Hematopoietic multipotent progenitor cell treated with erythropoietin and hydrocortisone succinate and interleukin-3 and kit ligand, for 17 days (in vitro differentiated cells): ENCODE measurements at regions not wholly inside any gene's neighbourhood (a gene's known extent, or its start where the extent isn't known, plus 50 kb on each side); places are given as distances from the start of the nearest gene placed in this dataset.
"Not testable (repeated sequence)": the region's sequence is repeated elsewhere in the genome, so short reads cannot be mapped to it uniquely, and the experiment has no call there.

ENCODE experiments used
- DNase-seq: peaks from one replicate; pipeline ENCODE4 v3.0.0-alpha.2; 2015; ENCODE audit warnings: low spot score

DNA sequence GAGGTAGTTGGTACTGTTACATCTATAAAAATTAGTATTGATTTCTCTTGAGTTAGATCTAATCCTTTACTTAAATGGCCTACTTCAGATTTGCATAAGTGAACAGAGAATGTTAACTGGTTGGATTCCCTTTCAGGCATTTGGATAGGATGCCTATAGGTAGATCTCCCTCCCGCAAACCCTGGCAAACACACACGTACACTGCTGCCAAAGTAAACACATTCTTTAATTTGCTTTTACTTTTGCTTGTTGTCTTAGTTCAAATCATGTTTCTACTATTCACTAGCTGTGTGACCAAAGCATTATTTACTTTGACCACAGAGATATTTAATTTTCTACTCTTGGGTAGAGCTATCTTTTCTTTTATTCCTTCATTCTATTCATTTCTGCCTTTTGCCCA, 936.1 kb upstream of the FBXO33 start:
- DNase-seq: no peak

DNA sequence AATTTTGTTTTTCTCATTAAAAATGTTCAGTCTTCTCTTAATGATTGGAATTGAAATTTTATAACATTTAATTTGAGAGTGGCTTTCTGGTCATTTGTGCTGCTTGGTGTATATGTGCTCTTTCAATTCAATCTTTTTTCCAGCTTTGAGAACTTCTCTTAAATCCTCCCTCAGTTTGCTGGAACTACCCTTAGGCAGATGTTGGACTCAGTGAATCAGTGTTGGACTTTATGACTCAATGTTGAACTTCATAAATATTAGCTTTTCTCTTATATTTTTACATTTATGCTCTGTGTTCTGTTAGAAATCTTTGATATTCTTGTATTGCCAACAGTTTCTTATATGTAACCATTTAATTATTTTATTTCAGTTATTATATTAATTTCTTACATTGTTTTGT, 935.5 kb upstream of the FBXO33 start:
- DNase-seq: no peak

DNA sequence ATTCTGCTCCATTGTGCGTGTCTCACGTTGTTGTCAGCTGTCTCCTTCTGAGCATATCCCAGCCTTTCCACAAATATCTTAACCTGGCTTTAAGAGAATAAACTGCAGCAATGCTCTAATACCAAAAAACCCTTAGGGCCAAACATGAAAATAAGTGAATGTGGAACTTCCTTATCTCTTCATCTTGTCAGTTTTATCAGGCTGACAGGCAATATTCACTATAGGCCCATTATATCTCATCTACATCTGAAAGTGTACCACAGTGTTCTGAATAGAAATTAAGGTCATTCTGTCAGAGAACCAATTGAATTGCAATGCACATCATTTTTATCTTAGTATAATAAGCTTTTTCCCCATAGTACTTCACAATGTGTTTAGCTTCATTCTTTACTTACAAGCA, 933.1 kb upstream of the FBXO33 start:
- DNase-seq: no peak

DNA sequence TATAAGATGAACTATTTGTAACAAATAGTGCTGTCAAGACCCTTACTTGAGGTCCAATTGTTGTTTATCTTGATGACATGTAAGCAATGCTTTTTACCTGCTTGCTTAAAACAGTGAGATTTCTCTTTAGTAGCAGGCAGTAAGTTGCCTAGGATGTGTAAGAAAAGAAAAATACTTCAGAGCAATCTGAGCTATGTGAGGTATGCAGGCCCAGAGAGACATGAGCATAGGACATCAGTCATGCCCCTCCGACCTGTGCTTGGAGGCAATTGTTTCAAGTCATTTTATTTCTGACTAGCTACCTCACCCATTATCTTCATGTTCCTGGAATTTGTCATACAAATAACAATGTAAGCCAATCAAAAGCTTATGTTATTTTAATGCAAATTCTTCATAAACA, 930.6 kb upstream of the FBXO33 start:
- no peak for DNase-seq

- no peak for DNase-seq
Measured at GRCh38 chr14:40354754-40355153, 922.5 kb upstream of the FBXO33 start.

- not testable (repeated sequence) for DNase-seq
Measured at GRCh38 chr14:40348104-40348503, 915.9 kb upstream of the FBXO33 start.

GRCh38 chr14:40347675-40348074, 915.4 kb upstream of the FBXO33 start:
- no peak for DNase-seq

DNA sequence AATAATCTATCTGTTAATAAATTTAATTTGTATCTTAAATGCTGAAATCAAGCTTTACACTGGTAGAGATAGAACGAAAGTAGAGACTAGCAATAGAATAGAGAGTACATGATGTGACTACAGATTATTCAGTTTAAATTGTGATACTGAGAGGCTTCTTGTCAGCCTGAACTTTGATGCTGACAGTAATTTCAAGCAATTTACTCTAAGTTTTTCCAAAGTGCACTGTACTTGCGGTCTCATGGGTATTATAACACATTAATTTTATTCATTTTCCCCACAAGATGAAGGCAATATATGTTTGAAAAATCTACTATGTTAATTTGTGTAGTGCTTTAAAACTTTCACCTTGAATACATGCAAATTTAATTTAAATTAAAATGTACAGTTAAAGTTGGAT, 914.0 kb upstream of the FBXO33 start:
- DNase-seq: no peak

DNA sequence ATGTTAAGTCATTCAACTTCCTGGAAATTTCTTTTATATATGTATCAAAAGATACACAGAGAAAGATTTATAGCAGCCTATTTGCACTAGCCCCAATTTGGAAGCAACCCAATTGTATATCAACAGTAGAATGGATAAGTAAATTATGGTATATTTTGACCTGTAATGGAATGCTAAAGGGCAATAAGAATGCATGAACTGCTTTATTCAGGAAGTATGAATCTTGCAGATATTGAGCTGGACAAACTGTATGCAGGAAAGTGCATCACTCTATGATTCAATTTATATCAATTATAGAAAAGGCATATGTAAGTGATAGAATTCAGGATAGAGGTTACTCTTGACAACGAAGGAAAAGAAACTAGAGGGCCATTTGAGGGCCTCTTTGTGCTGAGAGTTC, 913.1 kb upstream of the FBXO33 start:
- no peak for DNase-seq

GRCh38 chr14:40340708-40341107, 908.5 kb upstream of the FBXO33 start:
- DNase-seq: no peak

- DNase-seq: no peak
Measured at GRCh38 chr14:40336846-40337245, 904.6 kb upstream of the FBXO33 start.

DNA sequence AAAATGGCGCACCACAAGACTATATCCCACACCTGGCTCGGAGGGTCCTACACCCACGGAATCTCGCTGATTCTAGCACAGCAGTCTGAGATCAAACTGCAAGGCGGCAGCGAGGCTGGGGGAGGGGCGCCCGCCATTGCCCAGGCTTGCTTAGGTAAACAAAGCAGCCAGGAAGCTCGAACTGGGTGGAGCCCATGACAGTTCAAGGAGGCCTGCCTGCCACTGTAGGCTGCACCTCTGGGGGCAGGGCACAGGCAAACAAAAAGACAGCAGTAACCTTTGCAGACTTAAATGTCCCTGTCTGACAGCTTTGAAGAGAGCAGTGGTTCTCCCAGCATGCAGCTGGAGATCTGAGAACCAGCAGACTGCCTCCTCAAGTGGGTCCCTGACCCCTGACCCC, 894.3 kb upstream of the FBXO33 start:
- not testable (repeated sequence) for DNase-seq

GRCh38 chr14:40318211-40318719, 886.0 kb upstream of the FBXO33 start:
- no peak for DNase-seq

- no peak for DNase-seq
Measured at GRCh38 chr14:40317690-40318089, 885.5 kb upstream of the FBXO33 start.

GRCh38 chr14:40312296-40312695, 880.1 kb upstream of the FBXO33 start:
- no peak for DNase-seq

GRCh38 chr14:40309124-40309523, 876.9 kb upstream of the FBXO33 start:
- no peak for DNase-seq

DNA sequence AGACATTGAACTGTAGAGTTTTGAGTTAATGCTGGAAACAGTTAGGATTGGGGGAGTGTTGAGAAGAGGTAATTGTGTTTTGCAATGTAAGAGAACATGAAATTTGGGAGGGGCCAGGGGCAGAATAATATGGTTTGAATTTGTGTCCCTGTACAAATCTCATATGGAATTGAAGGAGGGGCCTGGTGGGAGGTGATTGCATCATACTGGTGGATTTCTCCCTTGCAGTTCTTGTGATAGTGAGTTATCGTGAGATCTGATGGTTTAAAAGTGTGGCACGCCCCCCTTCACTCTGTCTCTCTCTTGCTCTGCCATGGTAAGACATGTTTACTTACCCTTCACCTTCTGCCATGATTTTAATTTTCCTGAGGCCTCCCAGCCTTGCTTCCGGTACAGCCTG, 876.0 kb upstream of the FBXO33 start:
- no peak for DNase-seq

DNA sequence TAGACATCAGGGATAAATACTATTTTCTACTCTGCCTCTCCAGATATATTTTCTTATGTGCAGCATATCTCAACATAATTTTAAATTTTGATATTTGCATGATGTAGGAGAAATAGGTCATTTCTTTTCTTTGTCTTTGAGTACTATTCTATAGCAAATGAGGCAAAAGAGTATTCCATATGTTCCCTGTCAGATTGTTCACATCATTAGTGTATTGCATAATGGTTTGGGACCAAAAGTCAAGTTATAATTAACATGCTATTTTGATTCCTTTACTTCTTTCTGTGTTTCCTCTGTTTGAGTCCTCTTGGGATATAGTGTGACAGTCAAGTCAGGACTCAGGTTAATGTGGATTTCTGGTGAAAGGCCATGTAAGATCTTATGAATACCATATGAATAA, 864.6 kb upstream of the FBXO33 start:
- DNase-seq: no peak

DNA sequence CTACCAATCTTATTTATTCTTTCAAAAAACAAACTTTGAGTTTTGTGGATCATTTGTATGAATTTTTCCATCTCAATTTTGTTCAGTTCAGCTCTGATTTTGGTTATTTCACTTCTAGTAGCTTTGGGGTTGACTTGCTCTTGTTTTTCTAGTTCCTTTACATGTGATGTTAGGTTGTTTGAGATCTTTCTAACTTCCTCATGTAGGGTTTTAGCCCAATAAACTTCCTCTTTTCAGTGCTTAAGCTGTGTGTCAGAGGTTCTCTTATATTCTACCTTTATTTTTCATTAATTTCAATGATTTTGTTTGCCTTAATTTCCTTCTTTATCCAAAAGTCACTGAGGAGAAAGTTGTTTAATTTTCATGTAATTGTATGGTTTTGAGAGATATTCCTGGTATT, 860.4 kb upstream of the FBXO33 start:
- no peak for DNase-seq

DNA sequence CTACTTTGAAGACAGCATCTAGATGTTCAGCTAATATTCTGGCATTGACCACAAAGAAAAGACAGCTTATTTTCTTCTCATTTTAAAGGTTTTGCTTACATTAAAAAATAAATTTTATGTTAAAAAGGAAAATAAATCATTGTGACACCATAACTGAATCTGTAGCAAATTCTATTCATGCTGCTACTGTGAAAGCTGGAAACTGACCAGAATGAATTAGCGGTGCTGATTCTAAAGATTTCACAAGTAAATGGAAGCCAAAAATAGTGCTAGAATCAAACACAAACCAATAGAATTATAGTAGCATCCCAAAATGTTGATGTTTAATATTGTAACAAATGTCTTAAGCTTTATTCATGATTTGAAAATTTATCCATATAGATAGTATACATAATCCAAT, 850.0 kb upstream of the FBXO33 start:
- DNase-seq: no peak

- DNase-seq: no peak
Measured at GRCh38 chr14:40280652-40281051, 848.4 kb upstream of the FBXO33 start.

- DNase-seq: no peak
Measured at GRCh38 chr14:40273417-40273816, 841.2 kb upstream of the FBXO33 start.

DNA sequence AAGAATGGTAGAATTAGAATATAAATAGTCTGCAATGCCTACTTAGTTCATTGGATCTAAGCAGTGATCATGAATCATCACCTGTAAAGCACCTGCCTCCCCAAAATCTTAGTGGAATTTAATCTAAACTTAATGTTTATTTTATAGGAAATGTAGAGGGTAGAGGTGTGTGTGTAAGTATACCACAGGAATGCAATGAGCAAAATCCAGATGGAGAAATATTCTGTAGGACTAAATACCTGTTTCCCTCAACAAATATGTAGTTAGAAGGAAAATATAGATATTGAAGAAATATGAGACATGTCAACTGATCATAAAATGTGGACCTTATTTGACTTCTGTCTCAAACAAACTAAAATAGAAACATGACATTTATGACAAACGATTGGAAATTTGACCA, 839.2 kb upstream of the FBXO33 start:
- DNase-seq: no peak

DNA sequence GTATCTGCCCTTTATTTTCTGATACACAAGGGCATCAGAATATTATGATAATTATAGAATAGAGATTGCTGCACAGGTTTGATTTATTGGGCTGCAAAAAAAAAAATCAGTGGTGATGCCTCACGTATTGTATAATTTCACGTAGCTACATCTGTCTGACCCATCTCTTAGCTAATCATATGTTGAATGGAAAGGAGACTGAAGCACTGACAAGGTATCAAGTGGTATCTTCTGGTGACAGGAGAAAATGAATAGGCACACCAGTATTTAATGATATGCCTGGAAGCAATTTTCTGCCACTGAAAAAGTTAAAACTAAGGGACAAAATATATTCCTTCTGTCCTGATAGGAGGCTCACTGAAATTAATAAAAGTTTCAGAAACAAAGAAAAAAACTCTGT, 837.2 kb upstream of the FBXO33 start:
- DNase-seq: no peak

DNA sequence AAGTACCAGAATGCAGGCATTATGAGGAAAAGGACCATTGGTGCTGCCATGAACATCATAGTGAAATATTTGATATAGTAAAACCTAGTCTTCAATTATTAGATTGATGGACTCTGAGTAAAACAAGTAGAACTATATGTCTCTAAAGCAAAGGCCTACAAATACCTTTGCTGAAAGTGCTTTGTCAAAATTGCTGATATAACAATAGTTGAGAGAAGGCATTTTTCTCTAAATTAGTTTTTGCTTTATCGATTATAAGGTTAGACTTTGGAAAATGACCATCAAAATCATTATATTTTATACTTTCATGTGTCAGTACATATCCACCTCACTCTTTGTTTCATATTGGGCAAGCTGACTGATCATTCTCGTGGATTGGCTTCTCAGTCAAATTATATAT, 836.0 kb upstream of the FBXO33 start:
- DNase-seq: no peak
